NCI-H1694 treated with DMSO at 0.1 percent for 48 hours (cell line): ENCODE measurements at regions not wholly inside any gene's neighbourhood (a gene's known extent, or its start where the extent isn't known, plus 50 kb on each side); places are given as distances from the start of the nearest gene placed in this dataset.
A peak's percentile ranks its signal among the peaks of the same experiment; 100 is the strongest.
"Not testable (repeated sequence)": the region's sequence is repeated elsewhere in the genome, so short reads cannot be mapped to it uniquely, and the experiment has no call there.

ENCODE experiments used
- DNase-seq: peaks from one replicate; lab custom pipeline; 2025; lab: John Stamatoyannopoulos, UW

- DNase-seq: not testable (repeated sequence)
These were observed 390.6 kb downstream of the PRIM2 start for GRCh38 chr6:57708061-57708460.

DNA sequence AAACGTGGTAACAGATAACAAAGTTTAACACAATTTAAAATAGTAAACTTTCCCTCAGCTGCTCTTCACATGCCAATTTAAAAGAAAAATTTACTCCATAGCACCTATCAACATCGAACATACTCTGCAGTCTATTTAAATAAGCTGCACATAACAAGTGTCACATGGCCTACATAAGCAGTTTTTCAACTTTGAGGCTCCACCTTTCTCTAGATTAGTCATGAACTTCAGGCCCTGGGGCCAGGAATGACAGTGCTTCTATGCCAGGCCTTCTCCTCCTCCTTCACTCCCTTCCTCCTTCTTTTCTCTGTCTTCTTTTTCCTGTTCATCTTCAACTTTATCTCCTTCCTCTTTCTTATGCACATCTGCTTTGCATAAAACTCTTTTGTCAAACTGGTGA, 405.1 kb downstream of the PRIM2 start:
- not testable (repeated sequence) for DNase-seq

DNA sequence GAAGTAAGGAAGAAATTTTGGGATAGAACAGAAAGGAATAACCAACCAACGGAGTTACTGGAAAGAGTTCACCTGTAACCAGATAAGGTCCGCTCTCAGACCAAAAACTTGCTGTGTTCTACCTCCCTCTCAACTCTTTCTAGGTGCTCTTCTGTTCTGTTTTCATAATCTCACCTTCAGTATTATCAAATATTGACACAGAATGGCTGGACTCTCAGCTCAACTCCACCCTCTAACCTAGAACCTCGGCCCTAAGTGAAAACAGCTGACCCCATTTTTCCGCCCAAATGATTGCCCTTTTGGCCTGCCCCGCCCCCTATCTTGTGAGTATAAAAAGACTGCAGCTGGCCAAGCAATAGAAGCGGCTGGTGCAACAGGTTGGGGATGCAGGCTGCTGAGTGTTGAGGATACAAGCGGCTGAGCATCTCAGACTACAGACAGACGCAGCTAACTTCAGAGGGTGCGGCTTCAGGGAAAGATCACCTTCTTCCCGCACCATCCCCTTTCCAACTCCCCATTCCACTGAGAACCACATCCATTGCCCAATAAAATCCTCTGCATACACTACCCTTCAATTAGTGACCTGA, 406.5 kb downstream of the PRIM2 start:
- DNase-seq: not testable (repeated sequence)

- DNase-seq: not testable (repeated sequence)
These were observed 412.0 kb downstream of the PRIM2 start for GRCh38 chr6:57729407-57729806.

GRCh38 chr6:57730726-57731125, 413.3 kb downstream of the PRIM2 start:
- not testable (repeated sequence) for DNase-seq

DNA sequence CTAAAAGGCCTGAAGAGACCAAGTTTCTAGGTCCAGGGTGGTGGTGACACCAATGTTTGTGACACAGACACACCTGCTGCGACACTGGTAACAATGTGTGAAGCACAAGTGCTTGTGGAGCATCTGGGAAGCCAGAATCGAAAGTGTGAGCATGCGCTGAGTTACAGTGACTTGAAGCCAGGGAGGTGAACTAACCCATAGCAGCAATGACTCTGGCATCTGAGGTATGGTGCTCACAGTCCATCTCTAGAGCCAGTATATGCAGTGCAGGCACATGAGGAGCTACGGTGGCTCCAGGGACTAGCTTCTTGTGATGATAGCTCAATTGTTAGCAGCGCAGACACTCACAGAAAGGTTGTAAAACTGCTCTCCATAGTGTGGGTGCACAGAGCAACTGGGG, 430.3 kb downstream of the PRIM2 start:
- DNase-seq: not testable (repeated sequence)

- DNase-seq: not testable (repeated sequence)
These were observed 442.4 kb downstream of the PRIM2 start for GRCh38 chr6:57759850-57760249.

DNA sequence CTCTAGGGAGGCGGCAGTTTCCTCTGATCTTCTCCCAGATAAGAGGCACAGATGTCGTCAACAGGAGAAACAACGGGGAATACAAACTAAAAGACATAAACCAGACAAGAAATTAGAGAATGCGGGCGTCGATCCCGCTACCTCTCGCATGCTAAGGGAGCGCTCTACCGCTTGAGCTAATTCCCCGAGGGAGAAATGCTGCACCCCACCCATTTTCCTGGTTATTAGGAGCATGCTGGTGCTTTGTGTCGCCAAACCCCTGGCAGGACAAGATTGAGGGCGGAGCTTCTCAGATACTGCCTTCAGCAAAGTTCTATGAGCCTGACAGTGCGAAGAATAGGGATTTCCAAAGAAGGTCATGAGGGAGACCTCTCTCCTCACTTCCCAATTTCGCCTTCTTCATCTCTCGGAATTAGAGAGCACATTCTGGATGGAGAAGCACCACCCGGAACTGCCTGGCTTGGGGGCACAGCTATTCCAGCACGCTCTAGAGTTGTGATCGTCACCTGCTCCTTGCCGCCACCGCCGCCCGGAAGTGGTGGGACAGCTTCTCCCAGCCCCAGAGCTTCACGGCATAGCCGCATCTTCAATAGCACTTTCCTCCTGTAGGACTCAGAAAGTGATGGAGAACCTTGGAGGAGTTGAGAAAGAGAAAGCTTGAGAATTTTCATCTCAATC, 475.4 kb downstream of the PRIM2 start:
- not testable (repeated sequence) for DNase-seq

DNA sequence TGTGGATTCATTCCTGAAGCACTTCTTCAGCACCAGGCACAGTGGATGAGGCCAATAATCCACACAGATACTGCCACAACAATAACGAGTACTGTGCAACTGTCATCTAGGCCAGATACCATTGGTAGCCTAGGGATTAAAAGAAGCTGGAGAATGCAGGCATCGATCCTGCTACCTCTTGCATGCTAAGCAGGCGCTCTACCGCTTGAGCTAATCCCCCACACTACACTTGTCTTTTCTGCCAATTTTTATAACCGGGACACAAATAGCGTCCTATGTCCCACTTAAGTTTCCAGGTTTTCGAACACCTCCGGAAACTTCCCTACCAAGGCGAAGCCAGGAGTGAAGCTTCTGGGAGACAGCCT, 475.9 kb downstream of the PRIM2 start:
- not testable (repeated sequence) for DNase-seq

DNA sequence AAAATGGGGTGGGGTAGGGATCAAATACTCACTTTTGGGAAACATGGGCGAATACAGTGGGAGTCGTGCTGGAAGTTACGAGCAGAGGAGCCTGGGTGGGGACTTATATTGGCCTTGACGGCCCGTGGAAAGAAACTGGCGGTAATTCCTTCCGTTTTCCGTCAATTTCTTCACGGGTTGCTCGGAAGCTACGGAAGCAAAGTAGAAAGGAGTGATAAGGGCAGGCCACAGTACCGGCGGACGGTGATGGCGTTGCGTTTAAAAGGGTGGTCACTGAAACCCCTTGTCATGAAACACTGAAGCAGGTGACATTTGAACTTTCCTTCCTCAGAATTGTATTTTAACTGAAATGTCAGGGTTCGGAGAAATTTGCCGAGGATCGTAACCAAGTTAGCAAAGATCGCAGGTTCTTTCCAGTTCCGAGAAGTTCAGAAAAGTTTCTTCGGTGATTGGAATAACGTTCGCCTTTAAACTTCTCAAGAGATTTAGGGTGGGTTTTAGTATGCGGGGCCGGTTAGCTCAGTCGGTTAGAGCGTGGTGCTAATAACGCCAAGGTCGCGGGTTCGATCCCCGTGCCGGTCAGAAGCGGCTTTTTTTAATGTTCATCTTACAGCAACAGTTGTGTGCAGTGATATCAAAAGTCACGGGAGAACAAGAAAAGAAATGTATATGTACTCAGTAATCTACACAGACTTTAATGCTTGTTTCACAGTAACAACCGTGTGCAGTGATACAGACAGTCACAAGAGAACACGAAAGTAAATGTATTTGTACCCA, 482.5 kb downstream of the PRIM2 start:
- peak; percentile 16 for DNase-seq

DNA sequence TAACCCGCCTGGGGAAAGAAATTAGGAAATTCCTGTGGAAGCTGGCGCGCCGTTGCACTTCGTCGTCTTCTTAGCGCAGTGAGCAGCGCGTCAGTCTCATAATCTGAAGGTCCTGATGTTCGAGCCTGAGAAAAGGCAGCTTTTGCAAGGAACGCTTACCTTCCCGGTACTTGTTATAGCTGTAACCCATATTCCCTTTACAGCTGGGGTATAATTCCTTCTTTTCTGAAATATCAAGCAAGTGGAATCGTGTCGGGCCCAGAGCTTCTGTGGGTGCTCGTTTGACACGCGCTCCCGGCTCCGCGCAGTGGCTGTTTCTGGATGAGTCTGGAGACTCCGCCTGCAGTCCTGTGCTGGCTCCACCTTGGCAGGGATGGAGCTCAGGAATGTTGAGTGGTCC, 491.2 kb downstream of the PRIM2 start:
- DNase-seq: not testable (repeated sequence)

DNA sequence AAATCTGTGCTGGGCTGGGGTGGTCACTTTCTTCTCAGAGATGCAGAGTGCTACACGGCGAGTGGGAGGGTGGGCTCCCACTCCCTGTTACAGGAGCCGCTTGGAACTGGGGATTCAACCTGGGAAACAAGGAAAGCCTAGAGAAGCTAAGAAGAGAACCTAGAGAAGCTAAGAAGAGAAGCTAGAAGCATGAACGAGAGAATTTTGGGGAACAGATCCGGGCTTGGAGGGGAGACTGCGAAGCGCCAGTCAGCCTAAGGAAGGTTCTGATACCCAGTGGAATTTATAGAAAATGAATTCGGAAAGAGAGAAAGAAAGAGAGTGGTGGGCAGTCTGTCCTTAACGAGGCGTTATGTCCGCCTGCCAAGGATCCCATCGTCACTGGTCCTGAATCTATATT, 492.0 kb downstream of the PRIM2 start:
- DNase-seq: not testable (repeated sequence)

GRCh38 chr6:57813271-57814075, 496.0 kb downstream of the PRIM2 start:
- not testable (repeated sequence) for DNase-seq

GRCh38 chr6:57815826-57816225, 498.4 kb downstream of the PRIM2 start:
- DNase-seq: not testable (repeated sequence)

GRCh38 chr6:57821325-57821724, 503.9 kb downstream of the PRIM2 start:
- DNase-seq: not testable (repeated sequence)

- DNase-seq: not testable (repeated sequence)
These were observed 505.0 kb downstream of the PRIM2 start for GRCh38 chr6:57822448-57822847.

DNA sequence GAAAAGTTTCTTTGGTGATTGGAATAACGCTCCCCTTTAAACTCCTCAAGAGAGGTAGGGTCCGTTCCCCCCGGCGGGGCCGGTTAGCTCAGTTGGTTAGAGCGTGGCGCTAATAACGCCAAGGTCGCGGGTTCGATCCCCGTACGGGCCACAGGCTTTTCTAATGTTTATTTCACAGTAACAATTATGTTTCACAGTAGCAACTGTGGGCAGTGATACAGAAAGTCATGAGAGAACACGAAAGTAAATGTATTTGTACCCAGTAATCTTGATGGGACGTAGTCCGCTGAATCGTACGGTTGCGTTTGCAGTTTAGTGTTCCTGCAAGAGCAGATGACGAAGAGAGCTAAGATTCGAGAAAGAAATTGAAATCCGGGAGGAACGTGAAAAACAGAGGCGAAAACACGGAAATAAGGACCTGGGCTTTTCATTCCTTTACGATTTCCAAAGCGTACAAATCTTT, 505.5 kb downstream of the PRIM2 start:
- DNase-seq: no peak

DNA sequence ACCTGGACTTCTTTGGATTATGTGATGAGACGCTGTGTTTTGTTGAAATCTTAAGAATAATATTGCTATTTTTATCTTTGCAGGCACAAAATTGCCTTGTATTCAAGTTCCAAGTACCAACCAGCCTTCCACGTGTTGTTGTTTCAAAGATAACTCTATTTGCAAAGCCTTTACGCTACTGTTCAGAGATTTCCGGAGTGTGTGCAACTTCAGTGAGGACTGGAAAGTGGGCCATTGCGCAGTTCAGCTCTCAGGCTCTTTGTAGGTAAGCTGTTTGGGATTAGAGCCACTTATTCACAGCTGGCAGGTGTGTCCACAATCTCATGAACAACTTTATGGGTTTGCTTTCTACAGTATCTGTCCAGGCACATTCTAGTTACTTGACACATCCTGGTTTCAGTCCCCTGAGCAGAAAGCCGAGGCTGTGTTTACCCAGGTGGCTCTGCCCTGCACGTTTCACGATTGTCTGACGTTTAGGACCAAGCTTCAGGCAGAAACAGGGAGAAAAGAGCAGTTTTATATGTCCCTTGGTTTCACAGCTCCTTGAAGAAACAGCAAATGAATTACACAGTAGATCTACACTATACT, 520.3 kb downstream of the PRIM2 start:
- DNase-seq: not testable (repeated sequence)

GRCh38 chr6:57841551-57841950, 524.1 kb downstream of the PRIM2 start:
- not testable (repeated sequence) for DNase-seq

- DNase-seq: not testable (repeated sequence)
These were observed 536.4 kb downstream of the PRIM2 start for GRCh38 chr6:57853745-57854407.
